ENCODE measurements at regions not wholly inside any gene's neighbourhood (a gene's known extent, or its start where the extent isn't known, plus 50 kb on each side); places are given as distances from the start of the nearest gene placed in this dataset.

DNA sequence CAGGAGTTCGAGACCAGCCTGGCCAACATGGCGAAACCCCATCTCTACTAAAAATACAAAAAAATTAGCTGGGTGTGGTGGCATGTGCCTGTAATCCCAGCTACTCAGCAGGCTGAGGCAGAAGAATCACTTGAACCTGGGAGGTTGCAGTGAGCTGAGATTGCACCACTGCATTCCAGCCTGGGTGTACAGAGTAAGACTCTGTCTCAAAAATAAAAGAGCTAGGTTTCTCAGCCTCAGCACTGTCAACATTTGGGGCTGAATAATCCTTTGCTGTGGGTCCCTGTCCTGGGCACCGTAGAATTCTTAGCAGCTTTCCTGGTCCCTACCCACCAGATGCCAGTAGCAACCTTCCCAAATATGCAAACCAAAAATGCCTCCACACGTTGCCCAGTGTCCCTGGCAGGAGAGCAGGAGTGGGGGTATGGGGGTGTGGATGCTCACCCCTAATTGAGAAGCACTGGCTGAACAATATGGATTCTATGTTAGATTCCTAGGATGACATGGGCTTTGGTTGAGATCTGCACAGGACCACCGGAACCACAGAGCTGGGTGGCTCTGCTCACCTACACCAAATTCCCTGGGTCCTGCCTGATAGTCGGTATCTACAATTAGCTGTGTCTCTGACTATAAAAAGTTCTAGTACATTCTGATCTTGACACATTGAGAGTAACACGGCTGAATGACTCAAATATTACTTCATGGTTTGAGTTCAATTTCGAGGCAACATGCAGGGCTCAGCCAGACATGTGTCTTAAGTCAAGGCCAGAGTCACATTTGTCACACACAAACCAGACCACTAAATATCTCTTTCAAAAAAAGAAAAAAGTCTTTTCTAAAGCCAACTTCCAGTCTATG is 577.0 kb upstream of the MDFIC2 start:
- H3K9ac ChIP-seq (replicated peaks; ENCODE audit: extremely low read depth, insufficient read depth, low read length): no peak overlapping the region
- H3K27ac ChIP-seq (ENCODE audit: insufficient read depth, low read depth, low read length): no peak overlapping the region
- dilution Hi-C loops (cut with MboI; ENCODE audit: extremely low pct_ligation_motif_present, low sequenced_read_pairs): no loop called here
- no peak overlapping the region for H3K4me3 ChIP-seq (replicated peaks in 1 of 3; ENCODE audit: insufficient read depth in 1 of 3, low read depth in 1 of 3, low read length in 3 of 3)
- H2AFZ ChIP-seq (ENCODE audit: low read depth, low read length): no peak overlapping the region
- no peaks in the 10 kb centered on the region for H3K9me3 ChIP-seq (replicated peaks; ENCODE audit: control insufficient read depth, insufficient read depth, low read length)
- no peak overlapping the region for H3K4me2 ChIP-seq (ENCODE audit: insufficient read depth, low read length)
- intact Hi-C loops (cut with micrococcal nuclease): no loop called here
- no peaks in the 10 kb centered on the region for H3K4me1 ChIP-seq (ENCODE audit: control insufficient read depth, extremely low read depth, insufficient read depth, low read length)
- BruUV-seq (replicated peaks): no TSS peak
- FAIRE-seq (no peak), DNase-seq (ENCODE audit: low read depth, low spot score) (no peak)
- no peaks in the 10 kb centered on the region for H3K36me3 ChIP-seq (ENCODE audit: control insufficient read depth in 2 of 2, extremely low read depth in 1 of 2, insufficient read depth in 2 of 2, low read length in 2 of 2)
- H3K9me1 ChIP-seq (replicated peaks; ENCODE audit: control insufficient read depth, extremely low read depth, insufficient read depth, low read length): no peaks in the 10 kb centered on the region
- ChIA-PET POLR2A (no interaction called here), CTCF (interaction anchor here (1.5 kb wide), 1 partner anchor 172 kb away, joined by 4 read pairs; no protein-coding TSS in a partner anchor)
- H4K20me1 ChIP-seq (replicated peaks; ENCODE audit: control insufficient read depth, extremely low read depth, insufficient read depth, low read length): no peaks in the 10 kb centered on the region
- TF ChIP-seq, protein P1, sequence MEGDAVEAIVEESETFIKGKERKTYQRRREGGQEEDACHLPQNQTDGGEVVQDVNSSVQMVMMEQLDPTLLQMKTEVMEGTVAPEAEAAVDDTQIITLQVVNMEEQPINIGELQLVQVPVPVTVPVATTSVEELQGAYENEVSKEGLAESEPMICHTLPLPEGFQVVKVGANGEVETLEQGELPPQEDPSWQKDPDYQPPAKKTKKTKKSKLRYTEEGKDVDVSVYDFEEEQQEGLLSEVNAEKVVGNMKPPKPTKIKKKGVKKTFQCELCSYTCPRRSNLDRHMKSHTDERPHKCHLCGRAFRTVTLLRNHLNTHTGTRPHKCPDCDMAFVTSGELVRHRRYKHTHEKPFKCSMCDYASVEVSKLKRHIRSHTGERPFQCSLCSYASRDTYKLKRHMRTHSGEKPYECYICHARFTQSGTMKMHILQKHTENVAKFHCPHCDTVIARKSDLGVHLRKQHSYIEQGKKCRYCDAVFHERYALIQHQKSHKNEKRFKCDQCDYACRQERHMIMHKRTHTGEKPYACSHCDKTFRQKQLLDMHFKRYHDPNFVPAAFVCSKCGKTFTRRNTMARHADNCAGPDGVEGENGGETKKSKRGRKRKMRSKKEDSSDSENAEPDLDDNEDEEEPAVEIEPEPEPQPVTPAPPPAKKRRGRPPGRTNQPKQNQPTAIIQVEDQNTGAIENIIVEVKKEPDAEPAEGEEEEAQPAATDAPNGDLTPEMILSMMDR (IDR thresholded peaks at IDR 0.05; ENCODE audit: extremely low read depth in 1 of 2, insufficient read depth in 1 of 2, low read depth in 1 of 2, low read length in 2 of 2): no peak
- TF ChIP-seq GATA2 (IDR thresholded peaks at IDR 0.05; ENCODE audit: insufficient read depth, insufficient read length, low read depth, low read length) (no peak), POLR2AphosphoS5 (IDR thresholded peaks at IDR 0.05; ENCODE audit: insufficient read depth, low read depth, low read length) (no peak), JUN (IDR thresholded peaks at IDR 0.05; ENCODE audit: borderline replicate concordance, insufficient read depth, insufficient read length, low read depth) (no peak), POLR2A (IDR thresholded peaks at IDR 0.05; ENCODE audit: low read depth, low read length) (no peak)
- H3K27me3 ChIP-seq (ENCODE audit: control insufficient read depth in 2 of 2, insufficient read depth in 2 of 2, low read length in 2 of 2): peaks cover 0 to 2% of the 10 kb centered on the region in 2 experiments
- H3K79me2 ChIP-seq (ENCODE audit: control insufficient read depth, insufficient read depth, low read length): no peaks in the 10 kb centered on the region

All from endothelial cell of umbilical vein (primary cell).